NCI-H510A treated with DMSO at 0.1 percent for 48 hours (cell line): ENCODE measurements at regions not wholly inside any gene's neighbourhood (a gene's known extent, or its start where the extent isn't known, plus 50 kb on each side); places are given as distances from the start of the nearest gene placed in this dataset.

Experiments
- DNase-seq: peaks from one replicate; lab custom pipeline; 2025; lab: John Stamatoyannopoulos, UW

DNA sequence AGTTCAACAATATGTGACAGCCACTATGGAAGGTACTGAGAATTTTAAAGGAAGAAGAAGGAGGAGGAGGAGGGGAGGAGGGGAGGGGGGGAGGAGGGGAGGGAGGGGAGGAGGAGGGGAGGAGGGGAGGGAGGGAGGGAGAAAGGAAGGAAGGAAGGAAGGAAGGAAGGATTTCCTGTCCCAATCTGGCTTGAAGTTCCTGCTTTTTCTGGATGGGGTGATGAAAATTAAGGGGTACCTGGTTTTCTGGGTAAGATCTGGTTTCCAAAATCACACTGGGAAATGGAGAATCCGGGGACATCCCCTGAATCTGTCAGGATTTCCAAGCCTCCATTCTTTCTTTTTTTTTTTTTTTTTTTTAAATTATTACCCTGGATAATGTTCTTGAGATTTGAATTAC, 271.8 kb downstream of the MTX2 start:
- no peak for DNase-seq

DNA sequence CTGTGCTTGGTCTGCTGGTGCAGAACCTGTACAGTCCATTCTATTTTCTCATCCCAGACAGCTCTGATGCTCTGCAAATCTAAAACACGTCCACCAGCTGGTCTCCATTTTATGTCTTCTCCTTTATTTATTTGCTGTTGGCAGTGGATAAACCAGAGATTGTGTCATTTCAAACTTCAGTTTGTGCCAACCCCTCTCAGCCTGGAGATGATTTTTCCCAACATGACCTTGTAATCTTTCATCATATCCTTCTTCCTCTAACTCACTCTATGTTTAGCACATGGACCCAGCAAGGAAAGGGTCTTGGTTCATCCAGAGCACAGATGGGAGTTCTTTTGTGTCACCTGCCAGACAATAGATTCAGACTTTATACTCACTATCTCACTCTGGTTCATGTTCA, 273.2 kb downstream of the MTX2 start:
- DNase-seq, result no peak

DNA sequence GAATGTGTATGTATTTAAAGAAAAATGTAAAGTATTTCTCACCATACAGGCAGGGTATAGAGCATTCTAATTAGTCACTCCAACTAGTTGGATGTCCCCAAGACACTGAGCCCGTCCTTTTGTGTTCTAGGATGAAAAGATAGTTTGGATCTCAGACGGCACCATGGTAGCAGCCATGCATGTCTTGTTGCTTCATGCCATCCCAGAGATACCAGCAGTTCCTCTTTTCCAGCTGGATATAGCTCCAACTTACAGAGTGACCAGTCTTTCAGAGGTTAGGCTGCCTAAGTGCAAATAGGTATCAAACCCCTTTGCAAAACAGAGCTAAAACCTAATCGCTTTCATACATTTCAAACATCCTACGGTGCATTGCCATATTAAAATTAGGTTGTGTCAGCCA, 275.3 kb downstream of the MTX2 start:
- no peak for DNase-seq

DNA sequence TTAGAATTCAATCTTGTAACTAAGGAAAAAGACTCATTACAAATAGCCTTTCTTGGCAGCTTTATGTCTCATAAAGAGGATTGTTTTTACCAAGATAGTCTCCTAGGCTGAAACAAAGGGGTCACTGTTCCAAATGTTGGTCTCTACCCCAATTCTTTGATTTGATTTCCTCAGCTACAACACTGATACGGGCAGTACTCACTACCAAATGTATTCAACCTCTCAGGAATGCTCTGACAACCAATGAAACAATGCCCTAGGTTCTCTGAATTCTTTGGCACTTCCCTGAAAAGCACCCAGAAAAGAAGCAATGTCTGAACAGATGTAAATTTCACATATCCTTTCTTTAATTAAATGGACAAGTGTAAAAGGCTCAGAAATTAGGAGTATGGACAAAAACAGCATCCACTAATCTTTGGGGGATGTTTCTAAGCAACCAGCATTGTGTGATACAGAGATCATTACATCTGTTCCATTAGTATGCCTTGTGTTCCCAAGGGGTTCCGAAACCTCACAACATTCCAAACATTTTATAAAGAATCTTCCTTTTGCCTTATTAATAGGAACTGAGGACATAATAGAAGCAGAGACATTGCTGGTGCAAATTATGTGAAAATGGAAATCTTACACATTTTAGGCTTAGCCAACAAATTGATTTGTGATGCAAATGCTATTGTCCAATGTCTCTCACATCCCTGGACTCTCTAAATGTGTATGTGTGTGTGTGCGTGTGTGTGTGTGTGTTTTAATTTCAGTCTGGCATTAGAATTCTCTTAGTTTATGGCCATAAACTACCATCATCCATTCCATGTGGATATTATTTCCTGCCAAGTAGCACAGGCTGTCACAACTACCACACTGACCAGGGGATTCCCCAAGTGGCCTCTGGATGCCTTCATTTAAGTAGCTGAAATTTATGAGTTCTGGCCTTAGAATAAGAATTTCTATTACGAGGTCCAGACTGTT, 276.0 kb downstream of the MTX2 start:
- DNase-seq, result no peak

DNA sequence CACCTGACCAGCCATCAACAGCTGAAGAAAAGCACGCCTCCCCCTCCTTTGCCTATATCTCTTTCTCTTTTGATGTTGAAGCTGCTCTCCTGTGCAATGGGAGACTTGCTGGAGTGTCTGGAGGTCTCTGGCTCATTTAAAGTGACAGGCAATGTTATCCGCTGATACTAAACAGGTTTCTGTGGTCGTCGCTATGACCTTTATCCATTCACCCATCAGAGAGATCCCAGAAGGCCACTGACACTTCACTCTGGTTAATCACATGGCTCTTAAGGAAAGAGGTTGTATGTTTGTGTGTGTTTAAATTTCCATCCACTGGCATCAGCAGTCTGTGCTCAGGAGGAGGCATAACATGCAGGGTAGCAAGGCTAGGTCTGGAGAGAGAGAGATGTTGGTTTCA, 277.3 kb downstream of the MTX2 start:
- no peak for DNase-seq

DNA sequence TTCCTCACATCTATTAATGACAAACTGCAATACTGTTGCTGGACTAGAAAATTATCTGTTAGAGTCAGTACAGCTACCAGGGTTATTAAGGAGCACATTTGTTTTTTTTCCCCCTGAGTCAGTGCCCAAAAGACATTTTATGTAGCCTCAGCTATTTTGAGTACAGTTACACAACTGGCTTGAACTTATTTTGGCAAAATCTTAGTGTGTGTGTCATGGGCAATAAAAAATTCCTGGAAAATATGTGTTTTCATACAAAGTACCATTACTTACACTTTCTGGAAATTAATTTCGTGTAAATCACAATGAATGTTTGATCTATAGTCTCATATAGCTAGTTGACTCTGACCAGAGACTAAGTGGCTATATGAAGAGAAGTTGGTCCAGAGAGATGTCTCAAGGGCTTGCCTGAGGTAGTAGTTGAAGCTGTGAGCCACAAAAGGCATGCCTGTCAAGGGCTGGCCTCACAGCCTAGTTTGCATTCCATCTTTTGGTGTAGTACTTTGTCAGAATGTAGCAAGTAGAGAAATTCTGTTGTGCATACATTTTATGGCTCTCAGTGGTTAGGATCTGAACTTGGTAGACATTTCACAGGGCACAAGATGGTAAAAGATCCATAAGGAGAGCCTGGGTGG, 283.4 kb downstream of the MTX2 start:
- DNase-seq, result no peak

DNA sequence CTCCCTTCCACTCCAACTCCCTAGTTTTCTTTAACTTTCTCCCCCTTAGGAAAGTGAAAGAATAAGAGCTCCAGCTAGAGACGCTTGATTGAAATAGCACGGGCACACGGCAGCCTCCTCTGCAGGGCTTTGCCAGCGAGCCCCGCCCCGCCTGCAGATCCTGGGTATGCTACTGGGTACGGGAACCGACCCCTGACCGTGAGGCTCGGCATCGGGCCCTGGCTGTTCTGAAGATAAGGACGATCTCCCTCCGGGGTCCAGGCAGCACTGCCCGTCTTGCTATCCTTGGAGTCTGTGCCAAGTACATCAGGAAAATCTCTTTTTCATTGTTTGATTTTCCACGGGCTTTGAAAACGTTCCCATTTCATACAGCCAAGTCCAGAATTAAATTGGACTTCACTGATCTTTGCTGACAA, 284.5 kb downstream of the MTX2 start:
- DNase-seq, result no peak

DNA sequence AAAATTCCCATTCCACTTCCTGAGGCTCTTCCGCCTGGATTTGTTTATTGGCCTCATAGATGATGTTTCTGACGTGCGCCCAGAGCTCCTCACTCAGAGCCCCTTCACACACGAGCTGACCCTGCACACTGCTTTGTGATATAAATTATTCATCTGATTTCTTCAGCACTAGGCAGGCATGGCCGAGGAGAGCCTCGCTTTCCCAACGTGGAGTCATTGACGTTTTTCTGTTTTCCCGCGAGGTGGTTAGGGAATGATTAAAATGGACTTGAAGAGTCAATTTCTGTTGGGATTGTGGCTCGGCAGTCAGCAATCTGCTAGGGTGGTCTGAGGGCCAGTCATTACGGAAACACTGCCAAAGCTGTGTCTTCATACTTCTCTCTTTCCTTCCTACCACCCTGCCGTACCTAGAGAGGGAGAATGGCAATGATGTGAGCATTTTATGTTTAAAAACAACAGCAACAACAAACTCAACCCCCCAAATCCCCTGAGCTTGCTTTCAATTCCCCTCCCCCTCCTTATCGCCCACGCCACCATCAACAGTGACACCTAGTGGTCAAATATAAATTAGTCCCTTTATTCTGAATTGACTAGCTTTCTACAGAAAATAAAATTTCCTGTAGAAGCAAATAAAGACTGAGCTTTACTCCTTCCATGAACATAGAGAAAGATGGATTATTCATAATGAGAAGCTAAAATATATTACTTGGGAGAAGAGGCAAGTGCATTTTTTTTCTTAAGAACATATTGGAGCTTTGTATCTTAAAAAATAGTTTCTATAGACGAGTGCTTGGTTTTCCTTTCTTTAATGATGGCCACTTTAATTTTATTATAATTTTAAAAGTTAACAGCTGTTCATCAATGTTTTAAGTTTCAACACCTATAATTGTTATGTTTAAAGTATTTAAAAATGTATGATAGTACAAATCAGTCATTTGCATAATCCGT, 285.1 kb downstream of the MTX2 start:
- DNase-seq, result peak; percentile 82

DNA sequence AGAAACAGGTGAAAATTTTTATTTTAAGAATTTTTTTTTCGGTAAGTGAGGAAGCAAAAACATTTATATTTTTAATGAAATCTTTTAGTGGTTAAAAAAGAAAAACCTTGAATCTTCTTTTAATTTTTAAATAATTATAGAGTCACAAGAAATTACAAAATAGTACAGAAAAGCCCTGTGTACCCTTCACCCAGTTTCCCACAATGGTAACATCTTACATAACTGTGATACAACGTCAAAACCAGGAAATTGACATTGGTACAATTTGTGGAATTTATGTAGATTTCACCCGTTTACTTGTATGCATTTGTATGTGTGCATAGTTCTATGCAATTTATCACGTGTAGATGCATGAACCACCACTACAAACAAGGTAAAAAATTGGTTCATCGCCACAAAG, 285.9 kb downstream of the MTX2 start:
- DNase-seq, result no peak

DNA sequence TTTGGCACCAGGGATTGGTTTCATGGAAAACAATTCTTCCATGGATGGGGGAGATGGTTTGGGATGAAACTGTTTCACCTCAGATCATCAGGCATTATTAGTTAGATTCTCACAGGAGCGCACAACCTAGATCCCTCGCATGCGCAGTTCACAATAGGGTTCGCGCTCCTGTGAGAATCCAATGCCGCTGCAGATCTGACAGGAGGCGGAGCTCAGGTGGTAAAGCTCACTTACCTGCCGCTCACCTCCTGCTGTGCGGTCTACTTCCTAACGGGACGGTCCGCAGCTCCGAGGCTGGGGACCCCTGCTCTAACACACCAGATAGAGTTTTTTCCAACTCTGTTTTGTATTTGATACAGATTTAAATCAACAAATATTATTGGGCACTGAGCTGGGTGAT, 286.5 kb downstream of the MTX2 start:
- DNase-seq, result no peak

DNA sequence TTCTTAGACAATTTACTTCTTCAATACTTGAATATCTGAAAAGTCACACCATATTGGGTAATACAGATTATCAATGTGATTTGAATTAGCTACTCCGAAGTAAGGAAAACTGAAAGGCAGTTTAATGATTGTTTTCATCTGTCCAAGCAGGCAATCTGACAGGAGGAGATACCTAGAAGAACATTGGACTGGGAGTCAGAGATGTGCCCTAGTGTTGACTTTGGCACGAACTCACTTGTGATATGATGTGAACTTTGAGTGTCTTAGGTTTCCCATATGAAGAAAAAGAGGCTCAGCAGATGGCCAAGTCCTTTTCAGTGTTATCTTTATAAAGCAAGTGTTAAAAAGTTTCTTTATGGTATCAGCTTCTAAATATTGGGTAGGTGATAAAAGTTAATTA, 287.1 kb downstream of the MTX2 start:
- no peak for DNase-seq

DNA sequence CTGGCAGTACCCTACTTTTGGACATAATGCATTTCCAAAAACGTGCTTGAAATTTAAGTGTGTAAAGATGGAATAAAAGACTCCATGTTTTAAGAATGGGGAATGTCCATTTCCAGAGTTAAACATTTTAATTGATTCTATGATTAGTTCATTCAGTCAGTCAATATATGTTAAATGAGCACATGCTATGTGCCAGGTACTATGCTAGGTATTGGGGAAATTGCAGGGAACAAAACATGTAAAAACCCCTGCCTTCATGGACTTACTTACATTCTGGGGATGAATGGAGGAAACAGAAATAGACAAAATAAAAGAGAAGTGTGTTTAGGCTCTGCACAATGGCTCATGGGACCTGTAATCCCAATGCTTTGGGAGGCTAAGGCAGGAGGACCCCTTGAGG, 288.6 kb downstream of the MTX2 start:
- DNase-seq, result no peak

DNA sequence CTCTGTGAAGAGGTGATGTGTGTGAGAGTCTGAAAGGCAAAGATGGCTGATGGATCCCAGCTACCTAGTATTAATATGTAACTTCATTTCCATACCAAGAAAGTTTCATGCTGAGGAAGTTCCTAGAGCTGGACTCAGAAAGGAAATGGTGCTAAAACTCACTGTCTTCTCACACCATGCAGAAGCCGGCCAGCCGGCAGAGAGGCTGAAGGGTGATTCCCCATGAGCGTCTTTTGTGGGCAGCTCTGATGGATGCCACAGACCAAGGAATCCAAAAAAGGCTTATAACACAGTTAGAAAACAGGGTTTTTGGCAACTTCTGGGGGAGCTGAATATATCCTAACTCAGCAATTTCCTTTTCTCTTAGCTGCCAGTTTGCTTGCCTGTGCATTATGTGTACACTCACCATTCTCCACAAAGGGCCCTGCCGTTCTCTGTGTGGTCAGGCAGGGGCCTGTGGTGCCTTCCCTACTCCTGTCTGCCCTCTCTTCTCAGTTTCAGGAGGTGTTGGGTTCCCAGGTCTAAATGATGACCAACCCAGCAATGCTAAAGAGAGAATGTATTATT, 289.4 kb downstream of the MTX2 start:
- no peak for DNase-seq

DNA sequence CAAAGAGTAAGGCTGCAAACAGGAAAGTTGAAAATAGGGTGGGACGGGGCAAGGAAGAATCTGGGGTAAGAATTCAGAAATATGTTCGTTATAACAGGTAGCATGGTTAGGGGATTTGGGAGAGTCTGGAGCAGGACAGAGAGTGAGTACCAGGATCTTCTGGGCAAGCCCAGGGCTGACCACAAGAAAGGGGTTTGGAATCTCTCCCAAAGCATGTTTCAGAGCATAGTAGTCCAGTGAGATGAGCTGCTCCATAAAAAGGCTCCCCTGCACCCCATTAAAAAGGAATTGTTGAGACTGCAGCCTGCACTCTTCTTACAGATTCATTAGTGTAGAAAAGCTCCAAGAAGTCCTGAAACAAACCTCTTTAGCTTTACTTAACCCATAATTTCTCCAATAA, 291.1 kb downstream of the MTX2 start:
- DNase-seq, result no peak

DNA sequence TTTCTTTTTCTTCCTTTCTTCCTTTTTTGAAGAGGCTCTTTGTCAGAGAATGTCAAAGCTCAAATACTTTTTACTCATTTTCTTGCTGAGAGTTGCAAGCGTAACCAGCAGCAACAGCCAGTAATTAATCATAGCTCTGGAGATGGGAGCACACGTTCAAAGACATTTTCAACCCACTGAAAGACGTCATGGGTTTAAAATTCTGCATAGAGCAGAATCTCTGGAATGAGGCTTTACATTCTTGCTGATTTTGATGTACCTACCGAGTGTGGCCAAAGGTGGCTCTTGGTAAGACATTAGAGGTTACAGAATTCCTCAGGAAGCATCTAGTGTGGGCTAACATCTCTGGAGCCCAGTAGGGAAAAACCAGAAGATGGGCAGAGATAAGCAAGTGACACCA, 292.5 kb downstream of the MTX2 start:
- DNase-seq, result no peak

DNA sequence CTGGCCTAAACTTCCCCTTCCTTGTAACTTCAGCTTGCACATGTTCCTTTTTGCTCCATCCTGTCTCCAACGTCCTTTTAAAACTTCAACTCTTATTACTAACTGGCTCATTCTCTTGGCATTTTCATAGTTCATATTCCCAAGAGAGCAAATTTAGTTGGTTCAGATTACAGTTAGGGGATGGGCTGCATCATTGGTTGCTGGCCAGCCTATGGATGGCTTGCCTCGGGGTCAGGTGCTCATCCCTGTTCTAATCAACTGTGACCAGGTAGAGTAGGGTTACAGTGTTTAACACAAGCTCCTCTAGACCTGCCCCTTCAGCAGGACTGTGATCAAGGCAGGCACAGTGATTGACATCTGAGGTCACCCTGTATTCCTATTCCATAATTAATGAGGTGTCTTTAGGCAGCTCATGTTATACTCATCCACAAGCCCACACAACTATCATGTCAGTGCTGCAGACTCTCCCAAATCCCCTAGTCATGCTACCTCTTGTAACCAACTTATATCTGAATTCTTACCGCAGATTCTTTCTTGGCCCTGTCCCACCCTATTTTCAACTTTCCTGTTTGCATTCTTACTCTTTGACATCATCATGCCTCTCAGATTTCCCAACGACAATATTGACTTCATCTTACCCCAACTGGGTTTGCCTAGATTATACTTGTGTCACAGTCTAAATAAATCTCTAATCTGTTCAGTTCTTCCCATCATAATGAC, 293.3 kb downstream of the MTX2 start:
- no peak for DNase-seq

DNA sequence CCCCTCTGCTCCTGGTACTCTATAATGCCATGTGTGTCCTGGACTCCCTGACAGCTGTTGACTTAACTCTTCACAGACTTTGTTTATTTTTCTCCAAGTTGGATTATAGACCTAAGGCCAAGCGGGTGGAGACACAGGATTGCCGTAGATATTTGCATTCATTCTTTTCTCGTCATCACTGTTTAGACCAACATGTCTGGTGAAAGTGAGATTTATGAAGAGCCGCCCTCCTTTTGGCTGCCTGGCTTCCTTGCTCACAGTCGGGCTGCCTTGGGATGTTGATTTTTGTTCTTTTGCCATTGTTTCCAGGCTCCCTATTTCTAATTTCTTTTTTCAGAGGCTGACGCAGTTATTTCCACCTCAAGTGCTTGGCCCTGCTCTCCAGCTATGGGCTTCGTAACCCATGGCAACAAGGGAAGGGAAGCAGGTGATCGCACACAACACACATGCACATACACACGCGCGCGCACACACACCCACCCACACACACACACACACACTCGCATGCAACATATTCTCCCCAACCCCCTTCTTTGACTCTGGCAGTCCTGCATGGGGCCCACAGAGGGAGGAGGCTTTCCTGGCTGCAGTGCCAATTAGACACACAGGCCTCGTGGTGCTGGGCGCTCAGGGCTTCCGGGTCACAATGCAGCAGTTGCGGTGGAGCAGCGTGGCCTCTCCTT, 296.5 kb downstream of the MTX2 start:
- peak; percentile 91 for DNase-seq

DNA sequence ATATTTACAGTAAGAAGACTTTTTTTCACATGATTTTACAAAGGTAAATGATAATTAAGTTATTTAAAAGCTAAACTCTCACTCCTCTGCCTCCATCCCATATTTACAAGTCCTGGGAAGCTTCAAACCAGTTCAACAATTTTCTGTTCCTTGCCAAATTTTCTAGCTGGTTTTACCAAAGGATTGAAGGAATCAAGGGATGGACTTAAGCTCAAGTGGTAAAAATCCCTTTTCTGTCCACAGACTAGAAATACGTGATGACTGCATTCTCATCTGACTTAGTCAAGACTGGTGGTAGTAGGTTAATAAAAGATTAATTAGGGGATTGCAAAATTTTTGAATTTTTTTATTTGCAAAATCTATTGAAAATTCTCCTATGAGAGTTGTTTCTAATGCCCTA, 297.3 kb downstream of the MTX2 start:
- DNase-seq, result no peak

DNA sequence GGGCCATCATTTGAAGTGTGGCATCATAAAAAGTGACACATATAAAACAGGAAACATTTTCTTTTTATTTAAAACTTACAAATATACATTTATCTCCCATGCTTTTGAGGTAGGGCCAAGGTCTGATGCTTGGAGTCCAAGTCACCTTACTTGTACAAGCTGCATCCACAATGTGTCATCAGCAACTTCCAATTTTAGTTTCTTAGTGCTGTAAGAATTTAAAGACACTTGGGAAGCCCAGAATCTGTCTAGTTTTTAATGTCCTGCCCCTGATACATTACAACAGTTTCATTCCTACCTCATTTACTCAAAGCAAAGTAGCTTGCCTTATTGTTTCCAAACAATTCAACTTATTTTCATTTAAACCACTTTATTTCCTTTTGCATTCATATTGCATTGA, 297.7 kb downstream of the MTX2 start:
- DNase-seq, result no peak

DNA sequence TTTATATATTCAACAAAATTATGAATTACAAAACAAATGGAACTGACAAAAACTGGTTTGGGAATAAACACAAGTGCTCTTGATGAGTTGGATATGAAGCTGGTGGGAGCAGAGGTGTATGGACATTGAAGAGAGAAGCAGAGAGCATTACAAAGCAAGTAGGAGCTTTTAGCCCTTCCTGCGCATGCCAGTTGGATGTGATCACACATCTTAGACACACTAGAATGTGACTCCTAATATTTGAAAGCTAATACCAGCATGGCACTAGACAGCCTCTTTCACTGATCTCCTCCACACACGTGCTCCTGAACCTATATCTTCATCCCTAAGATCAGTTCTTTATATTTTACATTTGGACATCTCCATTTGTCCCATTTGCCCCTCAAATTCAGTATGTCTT, 298.1 kb downstream of the MTX2 start:
- no peak for DNase-seq

DNA sequence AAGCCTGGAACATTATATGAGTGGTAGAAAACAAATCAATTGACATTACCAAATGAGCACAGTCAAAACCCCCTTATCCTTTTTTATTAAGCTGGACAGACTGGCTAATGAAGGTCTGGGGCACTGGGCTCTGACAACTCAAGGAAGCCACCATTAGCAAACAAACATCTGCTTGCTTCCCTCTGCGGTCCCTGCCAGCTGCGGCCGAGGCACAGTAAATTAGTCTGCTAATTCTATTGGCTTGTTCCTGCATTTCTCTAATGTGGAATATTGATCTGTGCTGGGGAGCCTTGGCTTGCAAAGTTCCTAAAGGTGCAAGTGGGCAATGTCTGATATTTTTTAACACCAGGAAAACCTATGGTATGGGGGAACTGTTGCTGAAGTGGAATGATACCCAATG, 300.3 kb downstream of the MTX2 start:
- DNase-seq, result no peak
